ENCODE measurements at regions not wholly inside any gene's neighbourhood (a gene's known extent, or its start where the extent isn't known, plus 50 kb on each side); places are given as distances from the start of the nearest gene placed in this dataset.

DNA sequence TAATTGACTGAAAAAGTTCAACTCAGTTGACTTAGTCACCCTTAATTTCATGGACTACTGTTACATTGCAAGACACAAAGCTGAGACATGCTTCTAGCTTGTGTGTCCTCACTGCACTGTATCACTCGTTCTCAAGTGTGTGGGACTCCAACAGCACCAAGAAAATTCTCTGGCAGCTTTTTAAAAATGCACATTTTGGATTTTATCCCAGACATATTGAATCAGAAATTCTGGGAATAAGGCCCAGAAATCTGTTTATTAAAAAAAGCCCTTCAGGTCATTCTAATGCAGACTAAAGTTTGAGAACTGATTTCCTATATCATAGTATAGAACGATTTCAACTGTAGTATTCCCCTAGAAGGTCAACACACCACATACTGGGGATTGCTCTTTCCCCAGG, 1485.3 kb downstream of the PCDH9 start:
- no peaks in the 10 kb centered on the region for H3K27me3 Mint-ChIP-seq
- H3K36me3 Mint-ChIP-seq (ENCODE audit: insufficient read depth), result no peaks in the 10 kb centered on the region
- no peak overlapping the region for H3K27ac Mint-ChIP-seq
- no peaks in the 10 kb centered on the region for H3K4me1 Mint-ChIP-seq (ENCODE audit: low read depth)
- H3K9me3 Mint-ChIP-seq (ENCODE audit: low read depth), result peaks cover 7% of the 10 kb centered on the region
- TF ChIP-seq, protein P1, sequence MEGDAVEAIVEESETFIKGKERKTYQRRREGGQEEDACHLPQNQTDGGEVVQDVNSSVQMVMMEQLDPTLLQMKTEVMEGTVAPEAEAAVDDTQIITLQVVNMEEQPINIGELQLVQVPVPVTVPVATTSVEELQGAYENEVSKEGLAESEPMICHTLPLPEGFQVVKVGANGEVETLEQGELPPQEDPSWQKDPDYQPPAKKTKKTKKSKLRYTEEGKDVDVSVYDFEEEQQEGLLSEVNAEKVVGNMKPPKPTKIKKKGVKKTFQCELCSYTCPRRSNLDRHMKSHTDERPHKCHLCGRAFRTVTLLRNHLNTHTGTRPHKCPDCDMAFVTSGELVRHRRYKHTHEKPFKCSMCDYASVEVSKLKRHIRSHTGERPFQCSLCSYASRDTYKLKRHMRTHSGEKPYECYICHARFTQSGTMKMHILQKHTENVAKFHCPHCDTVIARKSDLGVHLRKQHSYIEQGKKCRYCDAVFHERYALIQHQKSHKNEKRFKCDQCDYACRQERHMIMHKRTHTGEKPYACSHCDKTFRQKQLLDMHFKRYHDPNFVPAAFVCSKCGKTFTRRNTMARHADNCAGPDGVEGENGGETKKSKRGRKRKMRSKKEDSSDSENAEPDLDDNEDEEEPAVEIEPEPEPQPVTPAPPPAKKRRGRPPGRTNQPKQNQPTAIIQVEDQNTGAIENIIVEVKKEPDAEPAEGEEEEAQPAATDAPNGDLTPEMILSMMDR (IDR thresholded peaks at IDR 0.05; ENCODE audit: unreplicated experiment), result no peak
- no peak overlapping the region for H3K4me3 Mint-ChIP-seq (ENCODE audit: low read depth)
- DNase-seq (ENCODE audit: low spot score, unreplicated experiment), result no peak

DNA sequence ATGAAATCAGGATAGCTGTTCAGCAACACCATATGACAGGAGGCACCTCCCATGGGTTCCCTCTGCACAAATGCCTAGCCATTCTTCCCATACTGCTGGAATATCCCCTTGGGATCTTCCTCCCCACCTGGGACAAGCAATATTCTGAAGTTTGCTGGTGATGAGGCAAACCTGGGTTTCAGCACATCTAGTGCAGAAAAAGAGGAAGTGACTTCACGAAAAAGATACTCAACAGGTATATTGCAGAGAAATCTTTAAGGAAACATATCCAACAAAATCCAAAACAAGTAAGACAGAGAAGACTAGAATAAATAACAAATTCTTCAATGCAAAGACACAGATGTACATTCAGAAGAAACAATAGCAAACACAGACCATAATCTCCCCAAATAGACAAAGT, 1497.0 kb downstream of the PCDH9 start:
- Mint-ChIP-seq H3K4me3 (ENCODE audit: low read depth) (no peak overlapping the region), H3K9me3 (ENCODE audit: low read depth) (peaks cover 27% of the 10 kb centered on the region), H3K27me3 (no peaks in the 10 kb centered on the region), H3K27ac (no peak overlapping the region), H3K4me1 (ENCODE audit: low read depth) (no peaks in the 10 kb centered on the region), H3K36me3 (ENCODE audit: insufficient read depth) (no peaks in the 10 kb centered on the region)
- TF ChIP-seq, protein P1 (IDR thresholded peaks at IDR 0.05; ENCODE audit: unreplicated experiment), result no peak
- DNase-seq (ENCODE audit: low spot score, unreplicated experiment), result no peak

DNA sequence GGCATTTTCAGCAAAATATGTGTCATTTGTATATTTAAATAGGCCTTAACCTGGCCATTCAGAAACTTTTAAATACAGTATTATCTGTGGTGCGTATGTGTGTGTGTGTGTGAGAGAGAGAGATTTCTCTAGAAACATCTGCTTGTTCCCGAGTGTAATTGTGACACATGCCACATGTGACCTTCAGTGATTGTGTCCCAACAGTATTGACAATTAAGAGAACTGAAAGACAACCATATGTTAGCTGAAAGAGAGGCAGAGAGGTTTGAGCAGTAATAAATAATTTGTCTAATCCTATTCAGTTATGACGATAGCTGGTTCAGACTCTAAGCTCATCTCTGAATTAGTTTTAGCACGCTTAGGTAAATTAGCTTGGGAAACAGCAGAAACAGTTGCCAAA, 1503.1 kb downstream of the PCDH9 start:
- H3K27me3 Mint-ChIP-seq, result no peaks in the 10 kb centered on the region
- TF ChIP-seq, protein P1 (IDR thresholded peaks at IDR 0.05; ENCODE audit: unreplicated experiment), result no peak
- no peak overlapping the region for H3K4me3 Mint-ChIP-seq (ENCODE audit: low read depth)
- no peaks in the 10 kb centered on the region for H3K36me3 Mint-ChIP-seq (ENCODE audit: insufficient read depth)
- no peak for DNase-seq (ENCODE audit: low spot score, unreplicated experiment)
- H3K27ac Mint-ChIP-seq, result no peak overlapping the region
- no peaks in the 10 kb centered on the region for H3K4me1 Mint-ChIP-seq (ENCODE audit: low read depth)
- H3K9me3 Mint-ChIP-seq (ENCODE audit: low read depth), result no peaks in the 10 kb centered on the region

DNA sequence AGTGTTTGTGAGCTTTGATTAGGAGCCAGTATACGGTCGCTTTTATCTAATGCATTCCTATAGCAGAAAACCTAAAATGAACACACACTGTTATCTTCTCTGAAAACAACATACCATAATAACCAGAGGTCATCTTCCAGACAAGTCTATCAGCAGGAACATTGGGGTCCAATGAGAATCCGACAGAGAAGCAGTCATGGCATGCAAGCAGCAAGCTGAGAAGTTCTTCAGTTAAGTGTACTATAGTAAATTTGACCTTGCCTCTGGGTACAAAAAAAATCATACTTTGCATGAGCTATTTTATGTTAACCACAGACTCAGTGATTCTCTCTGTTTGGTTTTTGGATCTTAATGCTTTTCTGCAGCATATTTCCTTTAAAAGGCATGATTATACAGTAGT, 1505.1 kb downstream of the PCDH9 start:
- H3K27me3 Mint-ChIP-seq, result no peaks in the 10 kb centered on the region
- H3K4me3 Mint-ChIP-seq (ENCODE audit: low read depth), result no peak overlapping the region
- no peak for DNase-seq (ENCODE audit: low spot score, unreplicated experiment)
- no peaks in the 10 kb centered on the region for H3K4me1 Mint-ChIP-seq (ENCODE audit: low read depth)
- no peaks in the 10 kb centered on the region for H3K36me3 Mint-ChIP-seq (ENCODE audit: insufficient read depth)
- TF ChIP-seq, protein P1 (IDR thresholded peaks at IDR 0.05; ENCODE audit: unreplicated experiment), result no peak
- H3K9me3 Mint-ChIP-seq (ENCODE audit: low read depth), result no peaks in the 10 kb centered on the region
- H3K27ac Mint-ChIP-seq, result no peak overlapping the region

DNA sequence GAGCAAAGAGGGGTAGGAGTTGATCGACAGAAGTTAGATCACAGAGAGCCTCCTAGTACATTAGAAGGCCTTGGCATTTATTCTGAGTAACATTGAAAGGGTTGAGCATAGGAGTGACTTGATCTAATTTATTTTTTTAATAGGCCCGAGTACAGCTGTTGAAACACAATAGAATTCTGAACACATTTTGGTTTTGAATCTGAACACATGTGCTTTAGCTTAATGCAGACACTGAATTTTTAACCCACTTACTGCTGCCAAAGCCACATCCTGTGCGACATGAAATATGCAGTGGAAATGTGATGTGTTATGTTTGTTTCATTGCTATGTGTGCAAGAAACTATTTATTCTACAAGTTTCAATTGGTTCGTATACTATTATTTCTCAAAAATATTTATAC, 1505.9 kb downstream of the PCDH9 start:
- no peak overlapping the region for H3K27ac Mint-ChIP-seq
- TF ChIP-seq, protein P1 (IDR thresholded peaks at IDR 0.05; ENCODE audit: unreplicated experiment), result no peak
- H3K4me1 Mint-ChIP-seq (ENCODE audit: low read depth), result no peaks in the 10 kb centered on the region
- H3K9me3 Mint-ChIP-seq (ENCODE audit: low read depth), result no peaks in the 10 kb centered on the region
- no peak overlapping the region for H3K4me3 Mint-ChIP-seq (ENCODE audit: low read depth)
- DNase-seq (ENCODE audit: low spot score, unreplicated experiment), result no peak
- no peaks in the 10 kb centered on the region for H3K27me3 Mint-ChIP-seq
- H3K36me3 Mint-ChIP-seq (ENCODE audit: insufficient read depth), result no peaks in the 10 kb centered on the region
